GM19397 (cell line): ENCODE measurements at regions not wholly inside any gene's neighbourhood (a gene's known extent, or its start where the extent isn't known, plus 50 kb on each side); places are given as distances from the start of the nearest gene placed in this dataset.
"Not testable (repeated sequence)": the region's sequence is repeated elsewhere in the genome, so short reads cannot be mapped to it uniquely, and the experiment has no call there.

Experiments used
- ATAC-seq: cut with Tn5 transposase; IDR thresholded peaks from one replicate; pipeline ENCODE4 v1.9.1; 2021; ENCODE audit warnings: mild to moderate bottlenecking, moderate library complexity; ENCODE audit not compliant: unreplicated experiment

DNA sequence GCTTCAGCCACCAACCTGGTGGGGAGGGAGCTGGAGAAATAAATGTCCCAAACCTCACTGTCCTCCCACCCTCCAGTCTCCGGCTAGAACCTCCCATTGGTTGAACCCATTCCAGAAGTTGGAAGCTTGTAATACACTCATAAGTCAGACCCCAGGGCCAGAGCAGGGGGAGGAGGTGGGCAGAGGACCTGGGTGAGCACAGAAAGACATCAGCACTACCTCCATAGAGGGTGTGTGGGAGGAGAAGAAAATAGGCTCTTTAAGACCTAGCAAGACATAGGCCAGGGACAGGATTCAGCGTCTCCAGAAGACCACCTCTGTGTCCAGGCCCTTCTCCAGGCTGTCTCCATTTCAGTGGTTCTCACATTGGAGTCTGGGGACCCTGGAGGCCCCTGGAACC is 73.3 kb upstream of the TOP1 start:
- ATAC-seq = no peak

DNA sequence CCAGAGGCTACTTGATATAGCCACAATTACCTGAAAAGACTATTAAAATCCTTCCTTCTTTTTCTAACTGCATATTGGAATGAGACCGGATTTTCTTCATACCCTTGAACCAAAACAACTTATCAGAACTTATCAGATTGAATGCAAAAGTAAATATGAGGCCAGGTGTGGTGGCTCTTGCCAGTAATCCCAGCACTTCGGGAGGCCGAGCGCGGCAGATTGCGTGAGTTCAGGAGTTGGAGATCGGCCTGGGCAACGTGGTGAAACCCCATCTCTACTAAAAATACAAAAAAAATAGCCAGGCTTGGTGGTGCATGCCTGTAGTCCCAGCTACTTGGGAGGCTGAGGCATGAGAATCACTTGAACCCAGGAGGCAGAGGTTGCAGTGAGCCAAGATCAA is 72.8 kb upstream of the TOP1 start:
- not testable (repeated sequence) for ATAC-seq

DNA sequence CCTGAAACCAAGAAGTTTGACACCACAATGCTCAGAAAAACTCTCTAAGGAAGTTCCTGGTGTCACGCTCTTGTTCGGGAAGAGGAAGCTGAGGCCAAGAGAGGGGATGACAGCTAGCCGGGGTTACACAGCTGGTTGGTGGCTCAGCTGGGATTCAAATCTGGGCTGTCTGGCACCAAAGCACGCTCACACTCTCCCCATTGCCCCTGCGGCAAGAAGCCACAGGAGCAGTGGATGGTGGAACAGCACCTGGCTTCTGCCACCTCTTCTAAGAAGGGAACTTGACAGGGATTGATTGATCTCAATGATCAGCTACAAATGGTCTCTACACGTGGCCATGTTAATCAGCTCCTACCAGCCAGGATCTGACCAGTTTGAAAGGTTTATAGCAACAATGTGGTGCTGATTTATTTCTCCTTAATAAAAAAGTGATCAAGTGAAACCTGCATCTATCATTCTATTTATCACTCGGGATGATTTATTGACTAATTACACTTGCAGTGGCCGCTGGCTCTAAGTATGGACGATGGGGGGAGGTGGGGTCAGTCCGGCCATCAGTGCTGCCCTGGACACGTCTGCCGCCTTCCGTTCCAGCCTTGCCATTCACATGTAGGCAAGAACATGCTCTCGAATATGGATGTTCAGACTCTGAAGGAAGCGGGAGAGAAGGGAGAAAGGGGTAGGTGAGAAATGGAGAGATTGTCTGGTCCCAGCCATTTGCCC is 71.9 kb upstream of the TOP1 start:
- ATAC-seq = no peak

DNA sequence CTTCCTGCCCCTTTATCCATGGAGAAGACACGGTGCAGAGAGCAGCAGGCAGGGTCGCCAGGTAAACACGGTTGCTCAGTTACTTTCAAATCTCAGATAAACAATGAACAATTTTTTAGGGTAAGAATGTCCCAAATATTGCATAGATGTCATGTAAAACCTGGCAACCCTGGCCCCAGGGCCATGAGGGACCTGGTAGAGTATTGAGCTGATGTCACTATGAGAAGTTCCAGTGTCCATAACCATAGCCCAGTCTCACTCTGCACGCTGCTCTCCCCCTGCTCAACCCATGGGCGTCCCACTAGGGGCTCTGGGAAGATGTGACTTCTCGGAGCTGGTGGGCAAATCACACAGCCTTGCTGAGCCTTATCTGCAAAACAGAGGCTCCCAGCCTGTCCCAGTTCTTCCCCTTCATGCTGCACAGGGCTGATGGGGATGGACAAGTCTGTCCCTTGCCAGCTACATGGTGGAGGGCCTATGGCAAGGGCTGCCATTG is 71.3 kb upstream of the TOP1 start:
- ATAC-seq = no peak

DNA sequence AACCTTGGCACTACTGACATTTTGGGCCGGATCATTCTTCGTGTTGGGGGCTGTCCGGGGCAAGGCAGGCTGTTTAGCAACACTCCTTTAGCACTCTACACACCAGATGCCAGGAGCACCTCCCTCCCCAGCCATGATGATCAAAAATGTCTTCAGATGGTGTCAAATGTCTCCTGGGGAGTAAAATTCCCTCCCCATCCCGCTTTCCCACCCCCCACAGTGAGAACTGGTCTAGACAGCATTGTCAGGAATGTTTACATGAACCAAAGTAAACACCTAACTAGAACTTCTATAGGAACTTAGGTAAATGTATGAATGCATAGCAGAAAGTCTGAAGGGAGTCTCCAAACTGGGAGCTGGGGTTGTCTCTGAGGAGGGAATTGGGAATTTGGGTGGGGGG is 70.0 kb upstream of the TOP1 start:
- no peak for ATAC-seq

DNA sequence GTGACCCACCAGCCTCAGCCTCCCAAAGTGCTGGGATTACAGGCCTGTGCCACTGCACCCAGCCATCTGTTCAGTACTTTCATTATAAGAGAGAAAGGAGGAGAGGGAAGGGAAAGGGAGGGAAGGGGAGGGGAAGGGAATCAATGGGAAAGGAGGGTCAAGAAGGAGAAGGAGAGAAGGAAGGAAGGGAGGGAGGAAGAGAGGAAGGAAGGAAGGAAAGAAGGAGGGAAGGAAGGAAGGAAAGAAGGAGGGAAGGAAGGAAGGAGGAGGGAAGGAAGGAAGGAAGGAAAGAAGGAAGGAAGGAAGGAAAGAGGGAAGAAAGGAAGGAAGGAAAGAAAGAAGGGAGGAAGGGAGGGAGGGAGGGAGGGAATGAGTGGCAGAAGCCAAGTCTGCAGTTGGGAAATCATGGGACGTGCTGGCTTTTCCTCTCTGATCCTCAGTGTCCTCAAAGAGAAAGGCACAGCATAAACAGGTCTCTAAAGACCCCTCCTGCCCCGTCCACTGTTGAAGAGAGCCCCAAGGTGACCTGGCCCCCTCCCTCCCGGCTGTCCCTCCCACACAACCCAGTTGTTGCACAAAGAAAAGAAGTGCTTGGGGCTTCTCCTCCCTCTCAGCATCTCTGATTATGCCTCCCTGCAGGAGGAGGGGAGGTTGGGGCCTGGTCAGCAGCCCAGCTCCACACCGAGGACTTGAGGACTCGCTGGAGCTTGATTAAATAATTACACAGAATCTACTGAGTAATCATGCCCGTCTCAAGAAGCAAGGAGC is 69.1 kb upstream of the TOP1 start:
- no peak for ATAC-seq

DNA sequence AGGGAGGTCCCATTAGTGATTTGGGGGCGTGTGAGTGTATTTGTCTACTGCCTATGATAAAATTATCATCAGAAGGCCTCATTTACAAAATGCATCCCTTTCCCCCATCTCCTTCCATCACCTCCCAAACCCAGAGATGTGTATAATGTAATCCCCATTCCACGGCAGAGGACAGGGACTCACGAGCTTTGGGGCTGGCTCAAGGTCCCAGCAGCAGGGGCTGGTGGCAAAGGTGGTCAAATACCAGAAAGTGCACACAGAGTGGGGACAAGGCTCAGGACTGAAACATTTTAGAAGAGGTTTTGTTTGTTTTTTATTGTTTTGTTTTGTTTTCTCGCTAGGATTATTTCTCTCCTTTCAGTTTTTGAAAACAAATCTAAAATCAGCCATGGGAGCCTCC is 68.5 kb upstream of the TOP1 start:
- ATAC-seq = no peak

DNA sequence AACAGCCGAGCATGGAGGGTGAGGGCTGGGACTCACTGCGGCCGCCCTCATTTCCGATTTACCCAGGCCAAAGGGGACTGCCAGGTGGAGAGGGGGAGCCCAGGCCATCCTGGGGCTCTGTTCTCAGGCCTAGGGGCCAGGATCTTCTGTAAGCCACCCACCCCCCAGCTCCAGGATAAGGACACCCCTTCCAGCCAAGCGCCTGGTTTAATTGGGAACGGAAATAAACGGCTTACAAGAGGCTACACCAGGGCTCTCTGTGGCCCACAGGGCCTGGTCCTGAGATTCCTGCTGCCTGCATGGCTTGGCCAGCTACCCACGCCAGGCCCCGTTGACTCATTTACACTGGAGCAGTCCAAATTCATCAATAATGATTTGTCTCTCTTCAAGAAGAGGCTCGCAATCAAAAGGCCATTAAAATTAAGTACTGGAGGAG is 68.1 kb upstream of the TOP1 start:
- no peak for ATAC-seq

DNA sequence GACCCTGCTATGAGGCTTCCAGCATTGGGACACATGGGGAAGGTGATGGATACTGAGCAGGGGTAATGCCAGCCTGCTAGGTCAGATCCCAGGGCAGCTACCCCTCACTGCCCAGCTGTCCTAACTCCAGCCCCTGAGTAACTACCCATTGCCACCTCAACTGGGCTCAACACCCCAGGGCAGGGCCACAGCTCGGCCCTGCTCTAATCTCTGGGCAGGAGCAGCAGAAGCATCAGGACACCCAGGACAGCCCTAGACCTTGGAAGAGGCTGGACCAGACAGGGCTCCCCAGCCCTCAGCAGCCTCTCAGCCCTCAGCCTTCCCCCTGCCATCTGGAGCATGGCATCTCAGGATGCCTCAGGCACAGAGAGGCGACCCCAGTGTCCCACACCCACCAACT is 67.4 kb upstream of the TOP1 start:
- no peak for ATAC-seq

DNA sequence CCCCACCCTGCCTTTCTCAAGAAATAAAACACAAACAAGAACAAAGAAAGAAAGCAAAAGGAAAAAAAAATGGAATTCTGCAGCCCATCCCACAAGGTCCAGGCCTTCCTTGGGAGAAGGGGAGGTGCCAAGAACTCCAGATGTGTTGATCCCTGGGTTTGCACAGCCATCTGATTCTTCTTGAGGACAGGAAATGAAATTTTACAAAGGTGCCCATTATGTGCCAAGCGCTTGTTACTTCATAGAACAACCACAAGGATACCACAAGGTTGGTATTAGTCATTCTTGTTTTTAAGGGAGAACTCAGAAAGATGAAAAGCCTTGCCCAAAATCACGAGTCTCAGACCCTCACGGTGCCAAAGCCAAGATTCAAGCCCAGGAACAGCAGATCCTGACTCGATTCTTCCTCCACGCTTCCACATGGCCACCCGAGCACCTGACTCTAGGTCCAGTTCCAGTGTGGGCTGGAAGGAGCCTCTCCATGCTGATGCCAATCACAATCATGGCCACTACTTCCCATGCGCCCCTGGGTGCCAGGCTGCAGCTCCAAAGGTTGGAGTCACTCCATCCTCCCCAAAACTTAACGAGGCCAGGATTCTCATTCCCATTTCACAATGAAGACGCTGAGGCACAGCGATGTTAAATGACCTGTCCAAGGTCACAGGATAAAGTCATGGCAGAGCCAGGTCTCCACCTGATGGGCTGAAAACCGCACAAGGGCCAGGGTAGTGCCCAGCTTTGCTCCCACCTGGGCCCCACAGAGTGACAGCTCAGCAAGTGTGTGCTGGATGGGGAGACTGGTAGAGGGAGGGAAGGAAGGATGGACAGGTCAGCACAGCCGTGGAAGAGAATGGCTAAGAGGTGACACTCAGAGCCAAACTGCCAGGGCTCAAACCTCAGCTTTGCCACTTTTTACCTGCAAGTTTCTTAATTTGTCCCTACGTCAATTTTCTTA is 66.7 kb upstream of the TOP1 start:
- ATAC-seq = no peak

DNA sequence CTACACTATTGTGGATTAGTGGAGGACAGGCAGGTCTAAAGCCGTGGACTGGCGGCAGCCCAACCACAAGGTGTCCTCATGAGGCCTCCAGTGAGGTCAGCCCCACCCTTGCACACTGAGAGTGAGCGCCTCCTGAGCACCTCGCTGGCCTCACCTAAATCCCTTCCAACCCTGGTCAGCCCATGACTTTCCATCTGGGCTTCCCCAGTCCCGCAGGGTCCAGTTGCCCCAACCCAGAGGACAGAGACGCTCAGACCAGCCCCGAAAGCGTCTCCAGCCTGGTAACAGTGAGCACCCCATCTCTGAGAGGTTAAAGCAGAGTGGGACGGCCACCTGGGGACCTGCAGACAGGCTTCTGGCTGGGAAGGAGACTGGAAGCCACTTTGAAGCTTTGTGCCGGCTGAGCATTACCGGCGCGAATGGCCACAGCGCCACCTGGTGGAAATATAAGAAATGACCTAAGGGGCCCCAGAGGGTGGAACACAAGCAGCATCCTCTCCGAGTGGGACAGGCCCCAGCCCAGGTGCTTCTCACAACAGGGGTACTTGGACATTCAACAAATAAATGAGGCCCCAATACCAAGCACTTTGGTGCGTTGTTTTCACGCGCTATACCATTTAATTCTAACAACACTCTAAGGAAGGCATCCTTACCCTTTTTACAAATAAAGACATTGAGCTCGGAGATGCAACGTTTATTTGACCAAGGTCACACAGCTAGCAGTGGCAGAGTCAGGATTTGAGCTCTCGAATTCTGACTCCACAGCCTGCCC is 65.7 kb upstream of the TOP1 start:
- ATAC-seq = no peak

DNA sequence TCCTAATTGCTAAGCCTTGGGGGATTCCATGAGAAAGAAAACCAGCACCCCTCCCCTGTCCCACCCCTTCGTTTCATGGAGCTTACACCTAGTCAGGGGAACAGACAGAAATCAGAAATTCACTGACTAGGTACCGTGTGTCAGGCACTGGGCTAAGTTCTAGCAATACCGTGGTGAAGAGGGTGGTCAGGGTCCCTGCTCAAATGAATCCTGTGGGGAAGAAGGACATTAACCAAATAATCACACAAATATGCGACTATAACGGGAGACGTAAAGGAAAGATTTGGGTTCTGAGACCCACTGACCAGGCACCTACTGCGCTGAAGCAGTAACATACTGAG is 65.1 kb upstream of the TOP1 start:
- ATAC-seq = no peak

DNA sequence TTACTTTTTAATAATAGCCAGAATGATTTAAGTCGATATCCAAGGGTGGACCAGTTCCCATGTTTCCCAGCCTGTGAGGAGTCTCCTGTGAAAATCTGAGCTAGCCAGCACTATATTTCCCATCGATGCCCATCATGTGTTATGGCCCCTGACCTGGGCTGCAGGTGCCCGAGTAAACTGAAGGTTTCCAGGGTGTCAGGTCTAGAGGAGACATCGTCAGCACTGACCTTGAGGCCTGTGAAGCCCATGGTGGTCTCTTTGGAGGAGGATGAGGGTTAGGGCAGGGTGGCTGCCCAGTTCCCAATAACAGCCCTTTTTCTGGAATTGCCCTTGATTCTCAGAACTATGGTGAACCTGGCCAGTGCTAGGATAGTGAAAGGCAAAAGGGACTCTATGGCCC is 63.0 kb upstream of the TOP1 start:
- ATAC-seq = no peak

DNA sequence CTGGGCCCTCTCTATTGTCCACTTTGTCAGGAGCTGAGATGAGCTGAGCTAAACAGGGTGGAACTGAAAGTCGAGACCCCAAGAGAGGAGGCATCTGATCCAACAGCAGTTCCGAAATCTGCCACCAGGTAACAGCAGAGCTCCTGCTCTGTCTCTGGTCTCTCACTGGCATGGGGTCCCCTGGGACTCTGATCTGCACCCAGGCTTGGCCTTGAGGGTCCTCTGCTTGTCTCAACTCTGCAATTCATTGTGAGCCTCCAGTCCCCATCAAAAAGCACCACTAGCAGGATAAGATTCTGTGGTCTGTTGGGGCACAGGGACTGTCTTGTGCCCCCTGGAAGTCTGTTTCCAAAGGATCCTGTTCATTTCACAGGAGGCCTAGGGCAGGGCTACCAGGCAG is 62.5 kb upstream of the TOP1 start:
- ATAC-seq = no peak

DNA sequence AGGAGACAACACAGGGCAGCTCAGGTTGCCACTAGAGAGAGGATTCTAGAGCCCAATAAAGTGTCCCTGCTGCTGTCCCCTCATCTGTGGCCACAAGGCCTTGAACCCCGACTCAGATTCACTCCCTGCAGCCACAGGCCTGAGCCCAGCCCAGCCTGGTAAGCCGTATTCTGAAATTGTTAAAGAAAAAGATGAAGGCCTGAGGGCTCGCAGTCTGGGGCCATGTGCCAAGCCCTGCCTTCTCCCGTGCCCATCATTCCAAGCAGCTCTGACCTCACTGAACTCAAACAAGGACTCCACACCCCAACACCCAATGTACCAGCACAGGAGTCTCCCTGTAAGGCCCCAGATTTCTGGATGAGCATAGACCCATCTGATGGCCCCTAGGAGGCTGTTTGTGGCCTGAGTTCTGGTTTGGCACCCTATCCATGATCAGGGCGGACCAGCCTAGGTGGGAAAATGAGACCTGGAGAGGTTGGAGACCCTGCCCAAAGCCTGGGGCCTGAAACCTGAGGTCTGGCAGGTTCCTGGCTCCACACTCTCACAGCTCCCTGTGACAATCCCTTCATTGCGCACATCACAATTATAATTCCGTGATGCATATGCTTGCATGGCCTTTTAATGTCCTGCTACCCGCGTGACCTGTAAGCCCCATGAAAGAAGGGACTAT is 62.0 kb upstream of the TOP1 start:
- no peak for ATAC-seq

DNA sequence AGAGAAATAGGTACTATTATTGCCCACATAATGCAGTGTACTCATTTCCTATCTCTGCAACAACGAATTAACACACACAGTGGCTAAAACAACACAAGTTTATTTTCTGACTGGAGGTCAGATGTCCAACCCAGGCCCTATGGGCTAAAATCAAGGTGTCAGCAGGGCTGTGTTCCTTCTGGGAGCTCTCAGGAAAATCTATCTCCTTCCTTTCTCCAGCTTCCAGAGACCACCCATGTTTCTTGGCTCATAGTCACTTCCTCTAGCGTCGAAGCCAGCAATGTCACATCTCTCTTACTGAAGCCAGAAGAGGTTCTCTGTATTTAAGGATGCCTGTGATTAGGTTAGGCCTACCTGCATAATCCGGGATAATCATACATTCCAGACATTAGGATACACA is 60.9 kb upstream of the TOP1 start:
- no peak for ATAC-seq

DNA sequence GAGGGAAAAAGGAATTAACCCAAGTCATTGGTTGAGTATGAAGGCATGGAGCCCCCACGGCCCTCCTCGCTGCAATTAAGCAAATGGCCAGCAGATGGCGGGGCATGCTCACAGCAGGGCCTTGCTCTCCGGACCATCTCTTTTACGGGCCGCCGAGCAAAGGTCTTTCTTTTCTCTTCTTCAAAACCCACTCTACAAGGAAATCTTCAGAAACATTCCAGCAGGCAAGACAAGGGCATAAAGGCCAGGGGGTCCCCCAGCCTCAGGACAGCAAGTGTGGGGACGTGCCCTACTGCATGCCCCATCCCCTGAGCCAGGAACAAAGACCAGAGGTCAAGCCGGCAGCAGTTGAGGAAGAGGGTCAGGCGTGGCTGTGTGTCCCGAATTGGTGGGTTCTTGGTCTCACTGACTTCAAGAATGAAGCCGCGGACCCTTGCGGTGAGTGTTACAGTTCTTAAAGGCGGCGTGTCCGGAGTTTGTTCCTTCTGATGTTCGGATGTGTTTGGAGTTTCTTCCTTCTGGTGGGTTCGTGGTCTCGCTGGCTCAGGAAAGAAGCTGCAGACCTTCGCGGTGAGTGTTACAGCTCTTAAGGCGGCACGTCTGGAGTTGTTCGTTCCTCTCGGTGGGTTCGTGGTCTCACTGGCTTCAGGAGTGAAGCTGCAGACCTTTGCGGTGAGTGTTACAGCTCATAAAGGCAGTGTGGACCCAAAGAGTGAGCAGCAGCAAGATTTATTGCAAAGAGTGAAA is 59.6 kb upstream of the TOP1 start:
- ATAC-seq = peak; percentile 72

DNA sequence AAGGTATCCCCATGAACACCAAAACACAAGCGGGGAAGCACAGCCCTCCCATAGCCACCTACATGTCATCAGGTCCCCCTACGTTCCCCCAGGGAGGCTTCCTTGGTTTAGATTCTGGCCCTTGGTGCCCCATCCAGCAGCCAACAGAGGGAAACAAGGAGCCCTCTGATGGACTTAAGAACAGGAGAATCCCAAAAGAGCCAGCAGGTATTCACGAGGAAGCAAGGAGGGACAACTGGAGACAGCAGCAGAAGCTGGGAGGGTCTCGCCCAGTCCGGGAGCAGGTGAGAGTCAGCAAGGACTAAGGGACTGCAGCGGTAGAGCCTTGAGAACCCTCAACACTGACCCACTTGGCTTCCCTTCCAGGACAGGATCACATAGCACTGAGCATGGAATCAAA is 58.4 kb upstream of the TOP1 start:
- ATAC-seq = no peak

DNA sequence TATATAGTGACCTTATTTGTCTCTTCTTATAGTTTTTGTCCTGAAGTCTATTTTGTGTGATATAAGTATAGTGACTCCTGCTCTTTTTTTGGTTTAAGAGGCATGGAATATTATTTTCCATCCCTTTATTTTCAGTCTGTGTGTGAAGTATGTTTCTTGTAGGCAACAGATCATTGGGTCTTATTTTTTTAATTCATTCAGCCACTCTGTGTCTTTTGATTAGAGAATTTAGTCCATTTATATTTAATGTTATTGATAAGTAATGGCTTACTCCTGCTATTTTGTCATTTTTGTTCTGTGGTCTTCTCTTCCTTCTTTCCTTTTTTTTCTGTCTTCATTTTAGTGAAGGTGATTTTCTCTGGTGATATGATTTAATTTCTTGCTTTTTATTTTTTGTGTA is 51.4 kb upstream of the TOP1 start:
- ATAC-seq = no peak
